ENCODE measurements at regions not wholly inside any gene's neighbourhood (a gene's known extent, or its start where the extent isn't known, plus 50 kb on each side); places are given as distances from the start of the nearest gene placed in this dataset.

DNA sequence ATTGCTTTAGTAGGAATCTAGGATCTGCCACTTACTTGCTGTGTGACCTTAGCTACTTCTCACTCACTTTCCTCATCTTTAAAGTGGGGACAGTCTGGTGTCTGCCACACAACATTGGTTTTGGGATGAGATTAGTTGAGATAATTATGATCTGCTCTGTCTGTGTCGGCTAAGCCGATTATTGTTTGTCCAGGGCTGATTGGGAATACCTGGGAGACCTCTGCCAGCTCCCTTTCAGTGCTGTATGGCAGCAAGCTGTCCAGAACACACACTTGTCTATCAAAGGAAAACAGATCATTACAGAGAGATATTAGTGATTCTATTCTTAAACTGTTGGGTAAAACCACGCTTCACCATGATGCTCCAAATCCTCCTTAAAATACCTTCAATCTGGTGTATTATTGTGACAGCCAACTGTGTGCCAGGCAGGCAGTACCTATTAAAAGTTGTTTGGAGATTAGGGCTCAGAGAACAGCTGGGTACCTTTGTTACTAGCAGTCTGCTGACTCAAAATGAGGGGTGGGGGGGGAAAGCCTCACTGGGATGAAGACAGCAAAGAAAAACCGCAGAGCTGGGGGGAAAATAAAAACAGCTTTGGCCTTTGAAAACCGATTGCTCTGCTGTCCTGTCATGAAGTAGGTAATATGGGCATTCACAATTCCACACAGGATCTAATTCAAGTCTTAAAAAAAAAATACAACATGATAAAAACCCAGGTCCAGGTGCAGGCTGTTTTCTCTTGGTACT, 458.4 kb upstream of the C9orf72 start:
- no peak for DNase-seq

DNA sequence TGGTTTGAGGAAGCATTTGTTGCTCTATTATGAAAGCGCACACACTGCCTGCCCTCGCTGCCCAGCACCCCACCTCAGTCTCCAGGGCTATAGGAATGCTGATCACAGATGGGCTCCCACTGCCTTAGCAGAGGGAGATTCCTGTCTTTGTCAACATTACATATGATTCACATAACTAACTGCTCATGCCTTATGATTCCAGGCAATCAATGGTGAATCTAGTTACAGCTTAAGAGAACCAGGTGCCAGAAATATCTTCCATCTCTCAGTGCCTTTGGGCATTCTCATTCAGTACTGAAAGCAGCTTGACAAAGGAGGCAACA, 458.9 kb upstream of the C9orf72 start:
- no peak for DNase-seq

DNA sequence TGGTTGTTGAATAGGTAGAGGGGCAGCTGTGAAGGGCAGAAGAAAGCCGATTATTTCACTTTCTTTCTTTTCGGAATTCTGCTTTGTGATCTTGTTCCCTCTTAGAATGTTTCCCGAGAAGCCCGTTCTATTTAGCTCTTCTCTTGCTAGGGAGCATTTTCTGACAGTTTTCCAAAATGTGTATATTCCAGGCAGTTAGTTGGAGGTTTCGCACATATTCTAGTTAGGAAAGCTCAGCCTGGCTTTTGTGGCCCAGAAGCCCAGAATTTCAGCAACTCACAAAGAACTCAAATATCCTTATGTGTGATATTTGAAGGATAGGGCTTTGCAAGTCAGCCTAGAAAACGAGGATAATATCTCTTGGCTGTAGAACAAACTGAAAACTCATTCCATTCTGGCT, 461.0 kb upstream of the C9orf72 start:
- DNase-seq = no peak

DNA sequence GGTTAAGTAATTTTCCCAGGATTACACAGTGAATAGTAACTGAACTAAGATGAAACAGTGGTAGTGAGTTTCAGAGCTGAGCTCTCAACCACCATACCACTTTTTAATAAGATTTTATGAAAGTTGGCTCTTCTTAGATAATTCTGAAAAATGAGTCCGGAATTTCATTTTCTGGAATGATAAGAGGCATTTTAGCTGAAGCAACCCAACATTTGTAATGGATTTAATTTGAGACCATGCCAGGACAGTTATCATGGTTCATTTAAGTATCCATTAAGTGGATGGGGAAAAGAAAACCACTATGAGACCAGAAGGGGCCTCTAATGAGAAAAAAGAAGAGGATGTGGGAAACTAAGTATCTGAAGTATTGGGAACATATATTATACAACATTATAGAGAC, 464.7 kb upstream of the C9orf72 start:
- DNase-seq = no peak

DNA sequence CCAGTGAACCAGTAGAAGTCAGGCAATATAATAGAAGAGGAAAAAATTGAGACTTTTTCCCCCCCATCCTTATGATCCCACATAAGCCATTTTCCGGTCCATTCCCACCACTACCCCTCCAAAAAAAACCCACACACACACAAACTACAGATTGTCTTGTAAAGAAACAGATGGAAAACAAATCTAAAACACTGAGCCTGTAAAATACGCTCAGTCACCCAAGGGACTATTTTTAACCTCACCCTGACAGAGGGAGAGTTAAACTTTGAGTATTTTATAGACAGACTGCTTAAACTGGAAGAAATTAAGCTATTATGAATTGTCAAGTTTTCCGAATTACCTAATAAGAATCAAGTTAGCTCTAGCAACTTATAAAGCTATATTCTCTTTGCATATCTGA, 471.8 kb upstream of the C9orf72 start:
- DNase-seq = no peak

DNA sequence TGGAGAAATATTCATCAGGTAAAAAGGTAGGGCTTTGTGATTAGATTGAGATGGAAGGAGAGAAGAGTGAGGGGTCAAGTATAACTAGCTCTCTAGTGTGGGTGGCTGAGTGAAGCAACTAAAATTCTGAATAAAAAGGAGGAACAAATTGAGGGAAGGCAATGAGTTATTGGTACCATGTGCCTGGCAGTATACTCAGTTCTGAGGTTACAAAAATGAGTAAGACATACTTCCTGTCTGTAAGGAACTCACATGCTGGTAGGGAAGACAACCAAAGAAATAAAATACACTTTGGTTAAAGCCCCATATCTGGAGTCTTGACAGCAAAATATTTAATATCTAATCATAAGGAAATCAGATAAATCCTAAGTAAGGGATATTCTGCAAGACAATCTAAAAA, 476.8 kb upstream of the C9orf72 start:
- DNase-seq = no peak

DNA sequence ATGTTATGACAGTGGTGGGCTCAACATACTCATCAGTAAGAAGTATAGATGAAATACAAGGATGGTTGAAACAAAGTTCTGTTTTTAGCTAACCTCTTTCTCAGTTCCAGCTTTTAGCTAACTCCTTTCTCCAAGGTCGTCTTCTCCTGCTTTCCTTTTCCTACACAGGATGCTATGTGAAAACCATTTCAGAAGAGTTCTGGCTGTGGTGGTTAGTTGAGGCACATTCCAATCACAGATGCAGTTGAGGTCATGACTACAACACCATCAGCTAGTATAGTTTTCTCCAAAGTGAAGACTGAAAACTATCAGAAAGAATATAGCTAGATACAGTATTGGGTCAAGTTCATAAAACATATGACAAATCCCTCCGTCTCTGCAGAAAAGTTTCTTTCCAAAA, 477.7 kb upstream of the C9orf72 start:
- DNase-seq = no peak

DNA sequence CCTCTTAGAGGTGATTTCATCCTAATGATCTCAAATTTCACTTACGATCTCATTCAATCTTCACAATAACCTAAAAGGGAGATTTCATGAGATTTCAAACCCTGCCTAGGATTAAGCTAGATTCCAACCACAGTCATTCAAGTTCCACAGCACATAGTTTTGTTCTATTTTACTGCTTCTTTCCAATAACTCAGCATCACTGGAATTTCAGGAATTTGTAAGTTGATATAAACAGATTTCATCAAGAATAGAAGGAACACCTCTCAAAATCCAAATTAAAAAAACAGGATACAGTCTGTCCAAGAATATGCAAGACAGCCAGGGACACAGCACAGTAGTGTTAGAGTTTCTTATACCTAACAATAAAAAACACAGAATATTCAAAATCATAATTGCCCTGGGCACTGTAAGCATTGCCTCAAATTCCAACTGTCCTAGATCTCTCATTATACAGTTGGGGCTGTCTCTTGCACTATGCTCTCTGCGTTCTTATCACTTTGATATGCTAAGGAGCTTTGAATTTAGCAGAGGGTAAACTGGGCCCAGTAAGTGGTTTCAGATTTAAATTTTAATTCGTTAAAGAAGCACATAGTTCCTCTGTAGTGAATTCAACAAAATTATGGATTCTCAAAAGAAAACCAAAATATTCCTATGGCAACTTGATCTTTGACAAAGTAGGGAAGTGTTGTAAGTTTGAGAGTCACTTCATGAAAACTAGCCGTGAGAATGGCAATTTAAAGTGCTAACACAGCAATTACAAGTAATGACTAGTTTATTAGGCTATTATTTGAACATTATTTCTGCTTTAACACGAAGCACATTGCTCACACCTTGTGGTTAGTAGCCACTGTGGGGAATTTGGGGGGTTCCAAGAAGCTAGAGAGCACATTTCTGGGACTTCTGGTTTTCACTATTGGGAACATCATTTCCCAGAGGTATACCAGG, 478.6 kb upstream of the C9orf72 start:
- DNase-seq = no peak

DNA sequence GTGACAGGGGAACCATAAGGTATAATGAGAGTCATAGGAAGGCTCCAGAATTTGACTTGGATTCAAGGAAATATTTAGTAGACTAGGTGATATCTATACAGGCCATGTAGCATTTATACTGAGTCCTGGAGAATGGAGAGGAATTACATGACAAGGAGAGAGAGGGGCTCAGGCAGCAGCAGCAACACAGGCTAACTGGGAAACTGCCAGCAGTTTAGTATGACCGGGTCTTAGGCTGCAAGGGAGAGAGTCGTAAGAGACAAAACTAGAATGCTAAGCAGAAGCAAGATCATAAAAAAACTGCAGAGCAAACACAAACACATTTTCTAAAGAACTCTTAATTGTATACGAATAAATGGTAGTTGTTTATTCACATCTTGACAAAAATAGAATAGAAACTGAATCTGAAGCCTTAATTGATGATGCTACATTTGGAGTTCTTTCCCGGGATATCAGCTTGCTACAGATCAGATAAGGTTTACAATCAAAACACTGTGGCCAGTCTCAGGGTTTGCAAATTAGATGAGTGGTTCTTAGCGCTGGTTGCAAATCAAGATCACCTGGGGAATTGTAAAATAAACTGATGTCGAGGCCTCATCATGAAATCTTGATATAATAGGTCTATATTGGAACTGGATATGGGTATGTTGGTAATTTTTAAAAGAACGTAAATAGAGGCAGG, 480.0 kb upstream of the C9orf72 start:
- DNase-seq = no peak

DNA sequence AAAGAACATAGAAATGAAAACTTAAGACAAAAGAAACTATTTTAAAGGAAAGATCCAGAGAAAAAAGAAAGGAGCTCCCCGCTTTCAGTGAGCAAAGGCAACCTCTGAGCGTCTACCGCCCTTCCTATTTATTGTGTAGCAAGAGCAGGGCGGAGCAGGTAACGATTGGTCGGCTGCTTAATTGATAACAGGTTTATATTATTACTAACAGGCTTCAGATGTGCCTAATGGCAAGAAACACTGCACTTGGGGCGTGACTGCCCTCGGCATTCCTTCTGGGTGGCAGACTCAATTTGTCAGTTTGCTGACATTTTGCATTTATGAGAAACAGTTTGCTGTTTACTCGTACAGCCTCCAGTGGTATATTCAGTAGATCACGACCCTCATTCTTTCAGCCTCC, 482.7 kb upstream of the C9orf72 start:
- DNase-seq = no peak

DNA sequence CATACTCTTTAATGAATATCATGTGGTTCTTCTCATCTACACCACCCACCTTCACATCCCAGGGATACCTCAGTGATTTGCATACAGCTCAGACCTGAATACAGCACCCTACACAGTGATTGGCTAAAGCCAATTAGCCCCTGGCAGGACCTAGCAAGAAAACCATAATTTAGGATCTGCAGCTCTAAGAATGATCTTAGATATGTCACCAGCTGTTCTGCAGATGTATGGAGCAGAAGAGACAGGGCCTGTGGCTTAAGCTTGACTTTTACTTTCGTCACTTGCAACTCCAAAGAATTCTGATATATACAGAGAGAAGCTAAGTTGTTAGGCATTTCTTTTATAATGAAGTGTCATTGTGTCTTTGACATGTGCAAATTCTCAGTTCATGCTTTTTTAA, 483.2 kb upstream of the C9orf72 start:
- DNase-seq = no peak

DNA sequence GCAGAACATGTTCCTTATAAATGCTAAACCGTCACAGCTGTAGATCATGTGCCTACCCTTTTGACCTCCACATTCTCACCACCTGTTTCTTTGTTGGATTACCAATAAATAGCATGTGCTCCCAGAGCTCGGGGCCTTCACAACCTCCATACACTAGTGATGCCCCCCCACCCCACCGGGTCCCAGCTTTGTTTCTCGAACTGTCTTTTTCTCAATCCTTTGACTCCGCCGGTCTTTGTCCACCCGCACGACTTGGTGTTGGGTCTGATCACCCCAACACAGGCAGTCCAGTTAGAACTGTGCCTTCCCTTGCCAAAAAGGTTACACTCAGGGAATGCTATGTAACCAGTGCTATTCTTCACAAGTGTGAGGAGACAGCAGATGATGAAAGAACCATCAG, 485.9 kb upstream of the C9orf72 start:
- no peak for DNase-seq

DNA sequence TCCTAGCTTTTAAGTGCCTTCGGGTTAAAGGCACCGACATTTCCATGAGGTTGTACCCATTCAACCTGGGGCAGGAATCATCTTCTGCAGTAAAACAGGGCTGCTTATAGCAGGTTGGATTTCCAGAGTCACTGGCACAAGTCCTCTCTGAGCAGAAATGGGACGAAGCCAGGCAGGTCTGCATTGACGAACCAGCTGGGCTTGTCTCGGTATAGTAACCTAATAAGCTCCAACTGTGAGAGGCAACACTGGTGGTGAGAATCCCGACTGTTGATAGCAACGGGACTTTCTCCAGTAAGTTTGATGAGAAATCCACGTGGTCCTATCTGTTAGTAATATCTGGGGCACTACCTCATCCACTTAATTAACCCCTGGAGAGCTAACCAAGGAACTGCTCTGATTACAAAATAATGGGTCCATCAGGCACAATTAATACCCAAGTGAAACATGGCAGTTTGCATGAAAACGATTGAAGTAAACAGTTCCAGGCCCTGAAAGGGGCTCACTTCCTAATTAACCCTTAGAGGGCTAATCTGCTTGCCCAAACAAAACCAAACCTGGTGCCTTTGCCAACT, 491.0 kb upstream of the C9orf72 start:
- DNase-seq = no peak

DNA sequence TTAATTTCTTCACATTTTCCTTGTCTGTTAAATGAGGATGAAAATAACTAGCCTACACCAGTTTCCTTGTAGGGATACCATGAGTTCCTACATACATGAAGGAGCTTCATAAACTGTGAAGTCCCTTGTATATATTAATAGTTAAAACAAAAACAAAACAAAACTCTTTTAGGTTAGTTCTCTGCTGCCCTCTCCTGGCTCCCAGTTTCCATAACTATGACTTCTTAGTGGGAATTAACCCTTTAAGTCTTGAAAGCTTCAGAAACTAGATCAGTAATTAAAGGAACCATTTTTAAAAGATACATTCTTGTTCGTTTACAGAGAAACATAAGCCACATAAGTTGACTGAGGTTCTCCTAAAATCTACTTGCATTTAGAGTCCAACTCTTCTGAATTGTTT, 500.0 kb upstream of the C9orf72 start:
- no peak for DNase-seq

DNA sequence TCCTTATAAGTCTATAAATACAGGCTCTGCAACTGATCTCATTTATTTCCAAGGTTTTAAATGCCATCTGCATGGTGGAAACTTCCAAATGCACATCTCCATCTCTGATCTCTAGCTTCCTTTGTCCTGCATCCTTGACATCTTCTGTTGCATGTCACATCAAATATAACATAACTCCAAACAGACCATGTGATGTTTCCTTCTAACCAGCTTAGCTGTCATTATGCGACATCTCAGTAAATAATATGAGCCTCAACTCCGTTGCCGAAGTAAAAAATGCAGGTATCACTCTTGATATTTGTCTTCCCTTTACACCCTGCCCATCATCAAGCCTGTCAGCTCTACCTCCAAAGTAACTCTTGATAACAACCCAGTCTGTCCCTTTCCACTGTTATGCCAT, 506.4 kb upstream of the C9orf72 start:
- no peak for DNase-seq

DNA sequence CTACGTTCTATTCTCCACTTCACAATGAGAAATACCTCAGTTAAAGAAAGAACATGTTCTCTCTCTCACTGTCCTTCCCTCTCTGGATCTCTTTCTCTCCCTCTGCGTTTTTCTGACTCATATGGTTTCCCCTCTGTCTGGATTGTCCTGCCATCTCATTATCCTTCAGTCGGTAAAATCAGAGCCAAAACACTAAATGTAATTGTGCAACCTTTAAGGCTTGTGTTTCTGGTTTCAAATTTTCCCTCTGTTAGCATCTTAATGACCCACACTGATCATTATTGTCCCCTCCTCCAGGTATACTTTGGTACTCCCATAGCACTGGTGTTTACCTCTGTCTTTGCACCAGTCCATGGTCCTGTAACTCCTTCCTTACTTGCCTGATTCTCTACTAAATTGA, 509.4 kb upstream of the C9orf72 start:
- no peak for DNase-seq

DNA sequence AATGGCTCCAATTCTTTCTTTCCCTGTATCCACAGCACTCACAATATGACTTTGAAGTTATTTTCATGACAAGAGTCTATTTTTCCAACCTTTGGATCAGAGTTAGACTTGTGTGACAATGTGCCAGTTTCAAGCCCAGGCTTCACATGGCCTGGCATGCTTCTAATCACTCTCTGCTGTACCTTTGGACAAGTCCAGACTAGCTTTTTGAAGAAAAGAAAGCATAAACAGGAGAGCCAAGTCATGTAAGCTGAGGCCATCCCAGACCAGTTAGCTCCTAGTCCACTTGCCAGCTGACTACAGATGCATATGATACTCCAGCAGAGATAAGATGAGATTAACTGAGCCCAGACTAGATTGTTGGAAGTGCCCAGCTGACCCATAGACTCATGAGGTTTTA, 513.6 kb upstream of the C9orf72 start:
- no peak for DNase-seq

DNA sequence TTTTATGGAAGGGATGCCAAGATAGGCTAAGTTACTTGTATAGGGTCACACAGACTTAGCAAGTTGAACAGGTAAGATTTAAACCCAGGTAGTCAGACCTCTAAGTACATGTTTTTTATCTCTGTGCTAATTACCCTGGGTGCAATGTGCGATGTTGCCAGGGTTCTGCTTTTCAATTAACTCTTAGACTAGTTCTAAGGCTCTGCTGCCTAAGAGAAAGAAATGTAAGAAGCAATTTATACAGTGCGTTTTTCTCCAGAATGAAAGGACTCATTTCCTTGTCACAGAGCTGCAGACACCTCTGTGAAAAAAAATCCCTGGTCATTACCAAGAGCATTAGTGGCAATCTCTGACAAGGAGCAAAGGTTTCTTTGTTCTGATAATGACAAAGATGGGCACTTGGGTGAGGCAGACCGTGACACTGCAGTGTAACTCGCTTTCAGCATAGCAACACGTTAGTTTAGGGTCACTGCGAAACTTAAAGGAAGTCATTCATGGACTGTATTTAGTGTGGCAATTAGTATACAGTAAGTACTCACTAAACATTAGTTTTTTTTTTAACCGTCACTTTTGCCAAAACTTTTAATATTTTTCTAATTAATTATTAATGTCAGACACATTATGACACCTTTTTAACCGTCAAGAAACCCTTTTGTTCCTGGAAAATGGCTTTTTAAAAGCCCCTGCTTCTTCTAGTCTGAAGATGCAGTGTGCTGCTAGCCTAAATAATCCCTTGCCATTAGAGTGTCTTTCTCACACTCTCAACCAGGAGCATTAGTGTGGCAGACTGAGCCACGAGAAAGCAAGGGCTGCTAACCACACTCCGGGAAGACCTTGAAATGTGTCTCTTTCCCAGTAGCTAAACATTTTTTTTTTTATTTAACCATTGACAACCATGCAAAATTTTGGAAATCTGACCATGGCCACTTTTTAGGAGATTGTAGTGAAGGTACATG, 520.0 kb upstream of the C9orf72 start:
- DNase-seq = no peak

DNA sequence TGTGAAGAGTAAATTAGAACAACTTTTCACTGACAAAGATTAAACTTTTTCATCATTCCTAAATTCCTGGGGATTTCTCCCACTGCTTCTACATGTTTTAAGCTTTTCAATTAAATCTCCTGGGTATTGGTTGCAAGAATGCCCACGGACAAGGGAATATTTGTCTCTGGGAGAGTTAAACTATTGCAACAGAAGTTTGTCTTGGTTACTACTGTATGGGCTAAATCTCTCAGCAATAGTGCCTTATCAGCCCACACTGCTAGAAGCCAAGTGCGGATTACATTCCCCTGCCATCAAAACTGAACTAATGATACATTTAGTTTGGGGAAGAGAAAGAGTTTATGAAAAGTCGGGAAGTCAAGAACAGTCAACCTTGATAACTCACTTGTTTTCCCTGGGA, 528.2 kb upstream of the C9orf72 start:
- DNase-seq = no peak

DNA sequence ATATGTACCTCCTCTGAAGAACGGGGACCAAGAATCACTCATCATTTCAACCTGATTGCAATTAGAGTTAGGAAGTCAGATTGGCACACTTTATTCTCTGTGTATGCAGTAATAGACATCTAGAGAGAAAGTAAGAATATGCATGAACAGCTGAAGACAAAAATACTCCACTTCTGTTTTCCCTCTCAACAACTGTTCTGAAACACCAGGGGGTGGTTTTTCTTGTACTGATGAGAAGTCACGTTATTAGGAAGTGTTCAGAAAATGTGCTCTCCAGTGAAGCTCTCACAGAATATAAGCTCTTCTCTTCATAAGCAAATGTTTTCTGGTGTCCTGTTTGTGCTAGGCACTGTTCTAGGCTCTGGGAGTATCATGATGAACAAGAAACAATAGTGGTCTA, 531.7 kb upstream of the C9orf72 start:
- no peak for DNase-seq

DNA sequence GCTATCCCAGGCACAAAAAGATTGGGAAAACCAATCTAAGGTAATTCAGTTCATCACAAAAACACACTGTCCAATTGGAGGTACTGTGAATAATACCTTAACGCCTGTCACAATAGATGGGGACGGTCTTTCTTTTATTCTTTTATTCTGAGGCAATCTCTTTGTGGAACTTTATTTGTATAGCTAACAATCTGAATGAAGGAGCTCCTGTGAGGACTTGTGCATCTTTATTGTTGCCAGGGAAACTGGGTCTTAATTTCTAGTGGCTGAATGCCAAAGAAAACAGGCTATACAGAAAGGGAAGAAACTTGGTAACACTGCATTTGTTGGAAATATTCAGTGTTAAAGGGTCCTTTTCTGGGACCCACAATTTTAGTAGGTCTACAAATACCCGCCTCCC, 546.9 kb upstream of the C9orf72 start:
- no peak for DNase-seq

DNA sequence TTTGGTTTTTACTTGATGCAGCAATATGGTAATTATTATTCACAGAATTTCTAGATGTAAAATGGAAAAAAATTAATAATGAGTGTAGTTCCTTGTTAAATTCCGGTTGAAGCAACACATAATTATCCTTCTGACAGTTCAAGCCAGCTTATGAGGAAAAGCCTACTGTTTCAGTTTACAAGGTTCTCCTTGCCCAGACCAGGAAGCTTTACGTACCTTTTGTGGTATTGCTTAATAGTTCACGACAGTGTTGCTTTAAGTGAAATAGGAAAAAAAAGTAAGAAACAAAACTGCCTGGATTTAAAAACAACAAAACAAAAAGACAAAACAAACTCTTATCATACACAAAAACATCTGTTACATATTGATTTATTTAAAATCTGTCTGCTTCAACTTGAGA, 547.3 kb upstream of the C9orf72 start:
- no peak for DNase-seq
